LHCN-M2 (cell line): ENCODE measurements at regions not wholly inside any gene's neighbourhood (a gene's known extent, or its start where the extent isn't known, plus 50 kb on each side); places are given as distances from the start of the nearest gene placed in this dataset.
"Not testable (repeated sequence)": the region's sequence is repeated elsewhere in the genome, so short reads cannot be mapped to it uniquely, and the experiment has no call there.

Source experiments
- DNase-seq: peaks from one replicate; pipeline ENCODE4 v3.0.0-alpha.2; 2012; ENCODE audit warnings: low read depth

- no peak for DNase-seq
Measured at GRCh38 chr4:53716471-53717063, 125.3 kb upstream of the LNX1 start.

DNA sequence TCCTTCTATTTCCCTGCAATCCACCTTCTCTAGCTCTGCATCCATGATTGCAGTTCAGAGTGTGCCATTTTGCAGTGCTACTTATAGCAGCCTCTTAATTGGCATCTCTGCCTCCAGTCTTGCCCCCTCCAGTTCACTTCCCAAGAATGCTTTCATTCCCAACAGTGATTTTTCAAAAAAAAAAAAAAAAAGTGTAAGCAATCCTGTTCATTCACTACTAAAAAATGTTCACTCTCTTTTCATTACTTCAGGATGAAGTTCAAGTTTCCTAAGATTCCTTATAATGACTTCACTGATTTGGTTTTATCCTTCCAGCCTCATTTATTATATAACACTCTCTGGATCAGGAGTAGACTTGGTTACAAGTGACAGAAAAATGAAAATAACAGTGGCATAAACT, 124.7 kb upstream of the LNX1 start:
- no peak for DNase-seq

- DNase-seq = peak; percentile 79
Measured at GRCh38 chr4:53714236-53715140, 123.2 kb upstream of the LNX1 start.

GRCh38 chr4:53713767-53714166, 122.5 kb upstream of the LNX1 start:
- DNase-seq = no peak

GRCh38 chr4:53713296-53713695, 122.0 kb upstream of the LNX1 start:
- no peak for DNase-seq

DNA sequence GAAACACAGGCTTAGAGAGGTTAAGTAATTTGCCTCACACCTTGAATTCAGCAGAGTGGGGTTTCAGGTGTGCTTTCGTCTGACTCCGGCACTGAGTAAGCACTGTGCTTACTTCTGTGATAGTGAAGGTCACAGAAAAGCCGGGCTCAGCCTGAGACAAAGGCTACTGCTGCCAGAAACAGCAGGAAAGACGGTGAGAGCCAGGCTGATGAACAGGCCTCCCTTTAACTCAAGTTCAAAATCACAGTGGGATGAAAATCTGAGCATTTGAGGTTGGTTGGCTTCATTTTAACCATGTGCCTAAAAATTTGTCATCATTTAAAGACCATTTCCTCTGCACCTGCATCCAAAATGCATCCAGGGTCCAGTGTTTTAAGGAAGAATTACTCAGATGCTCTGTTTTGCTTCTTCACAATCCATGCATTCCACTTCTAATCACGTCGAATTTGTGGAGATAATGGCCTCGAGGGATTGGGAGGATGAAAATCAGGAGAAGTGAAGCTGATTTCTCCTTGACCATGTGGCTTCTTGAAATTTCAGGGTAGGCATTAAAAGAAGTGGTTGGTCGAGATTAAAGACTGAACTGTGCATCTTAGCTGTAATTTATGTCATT, 121.2 kb upstream of the LNX1 start:
- DNase-seq = no peak

DNA sequence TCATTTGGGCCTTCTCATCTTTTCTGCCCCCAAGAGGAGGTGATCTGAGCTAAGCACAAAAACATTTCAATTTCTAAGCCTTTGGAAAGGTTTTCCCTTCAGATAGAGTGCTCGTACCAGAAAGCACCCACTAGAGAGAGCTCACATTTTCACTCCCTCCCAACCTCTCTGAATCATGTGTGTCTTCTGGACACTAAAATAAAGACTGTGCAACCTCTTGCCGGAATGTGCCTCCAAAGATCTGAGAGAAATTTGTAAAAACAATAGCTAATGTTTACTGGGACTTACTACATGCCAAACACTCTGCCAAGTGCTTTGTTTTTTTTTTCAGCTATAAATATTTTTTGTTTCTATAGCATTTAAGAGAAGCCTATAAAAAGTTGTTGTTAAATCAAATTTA, 120.6 kb upstream of the LNX1 start:
- no peak for DNase-seq

DNA sequence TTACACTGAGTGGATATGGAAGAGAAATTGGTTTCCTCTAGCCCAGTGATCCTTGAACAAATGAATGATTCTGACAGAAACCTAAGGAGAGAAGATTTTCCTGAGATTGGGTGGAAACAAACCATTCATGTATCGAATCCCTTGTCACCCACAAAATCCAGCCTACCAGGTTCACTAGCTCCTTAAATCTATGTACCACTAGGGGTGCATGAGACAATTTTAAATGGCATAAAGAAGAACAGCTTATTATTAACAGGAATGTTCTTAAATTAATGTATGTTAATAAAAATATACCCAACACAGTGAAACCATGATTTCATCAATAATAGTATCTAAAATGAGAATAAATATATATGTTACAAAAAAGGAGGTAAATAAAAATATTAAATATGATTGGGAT, 118.4 kb upstream of the LNX1 start:
- no peak for DNase-seq

DNA sequence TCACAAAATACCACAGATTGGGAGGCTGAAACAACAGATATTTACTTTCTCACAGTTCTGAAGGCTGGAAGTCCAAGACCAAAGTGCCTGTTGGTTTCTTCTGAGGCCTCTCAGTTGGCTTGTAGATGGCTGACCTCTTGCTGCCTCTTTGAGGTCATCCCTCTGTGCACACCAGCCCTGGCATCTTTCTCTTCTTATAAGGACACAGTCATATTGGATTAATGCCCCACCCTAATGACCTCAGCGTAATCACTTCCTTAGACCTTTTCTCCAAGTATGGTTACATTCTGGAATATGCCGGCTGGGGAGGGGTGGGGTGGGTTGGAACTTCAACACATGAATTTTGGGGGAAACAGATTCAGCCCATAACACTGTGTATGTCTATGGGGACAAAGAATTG, 116.2 kb upstream of the LNX1 start:
- DNase-seq = no peak

GRCh38 chr4:53706422-53707032, 115.2 kb upstream of the LNX1 start:
- DNase-seq = peak; percentile 70

DNA sequence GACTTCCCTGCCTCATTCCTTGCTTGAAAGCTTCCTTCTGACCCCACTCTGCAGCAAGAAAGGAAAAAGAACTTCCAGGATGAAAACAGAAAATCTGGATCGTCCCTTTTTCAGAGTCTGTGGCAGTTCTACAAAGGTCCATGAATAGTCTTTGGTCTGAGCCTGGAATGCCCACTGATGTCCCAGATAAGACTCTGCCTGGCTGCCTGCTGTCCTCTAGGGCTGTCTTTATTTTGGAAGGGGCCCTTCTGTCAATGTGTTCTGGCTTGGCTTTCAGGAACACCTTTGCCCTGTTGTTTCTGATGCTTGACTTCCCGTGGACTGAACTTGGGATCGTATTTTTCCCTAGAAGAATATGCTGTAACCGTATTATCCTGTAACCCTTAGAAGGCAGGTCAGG, 114.7 kb upstream of the LNX1 start:
- DNase-seq = no peak

- DNase-seq = no peak
Measured at GRCh38 chr4:53705151-53705764, 114.0 kb upstream of the LNX1 start.

DNA sequence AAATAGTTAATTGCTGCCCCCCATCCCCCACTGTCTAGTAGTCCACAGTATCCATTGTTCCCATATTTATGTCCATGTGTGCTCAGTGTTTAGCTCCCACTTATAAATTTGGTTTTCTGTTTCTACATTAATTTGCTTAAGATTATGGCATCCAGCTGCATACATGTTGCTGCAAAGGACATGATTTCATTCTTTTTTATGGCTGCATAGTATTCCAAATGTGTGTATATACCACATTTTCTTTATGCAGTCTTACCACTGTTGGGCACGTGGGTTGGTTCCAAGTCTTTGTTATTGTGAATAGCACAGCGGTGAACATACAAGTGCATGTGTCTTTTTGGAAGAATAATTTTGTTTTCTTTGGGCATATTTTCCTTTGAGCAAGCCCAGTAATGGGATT, 113.0 kb upstream of the LNX1 start:
- DNase-seq = no peak

- DNase-seq = no peak
Measured at GRCh38 chr4:53703267-53703655, 112.0 kb upstream of the LNX1 start.

- DNase-seq = peak; percentile 73
Measured at GRCh38 chr4:53702334-53703266, 111.3 kb upstream of the LNX1 start.

DNA sequence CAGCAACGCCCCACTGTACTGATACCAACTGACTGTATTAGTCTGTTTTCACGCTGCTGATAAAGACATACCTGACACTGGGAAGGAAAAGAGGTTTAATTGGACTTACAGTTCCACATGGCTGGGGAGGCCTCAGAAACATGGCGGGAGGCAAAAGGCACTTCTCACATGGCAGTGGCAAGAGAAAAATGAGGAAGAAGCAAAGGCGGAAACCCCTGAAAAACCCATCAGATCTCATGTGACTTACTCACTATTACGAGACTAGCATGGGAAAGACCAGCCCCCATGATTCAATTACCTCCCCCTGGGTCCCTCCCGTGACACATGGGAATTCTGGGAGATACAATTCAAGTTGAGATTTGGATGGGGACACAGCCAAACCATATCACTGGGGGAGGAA, 110.0 kb upstream of the LNX1 start:
- not testable (repeated sequence) for DNase-seq

DNA sequence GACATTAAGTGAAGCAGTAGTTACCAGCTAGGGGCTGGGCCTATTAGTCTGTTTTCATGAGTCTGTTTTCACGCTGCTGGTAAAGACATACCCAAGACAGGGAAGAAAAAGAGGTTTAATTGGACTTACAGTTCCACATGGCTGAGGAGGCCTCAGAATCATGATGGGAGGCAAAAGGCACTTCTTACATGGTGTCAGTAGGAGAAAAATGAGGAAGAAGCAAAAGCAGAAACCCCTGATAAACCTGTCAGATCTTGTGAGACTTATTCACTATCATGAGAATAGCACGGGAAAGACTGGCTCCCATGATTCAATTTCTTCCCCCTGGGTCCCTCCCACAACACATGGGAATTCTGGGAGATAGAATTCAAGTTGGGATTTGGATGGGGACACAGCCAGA, 108.0 kb upstream of the LNX1 start:
- not testable (repeated sequence) for DNase-seq

DNA sequence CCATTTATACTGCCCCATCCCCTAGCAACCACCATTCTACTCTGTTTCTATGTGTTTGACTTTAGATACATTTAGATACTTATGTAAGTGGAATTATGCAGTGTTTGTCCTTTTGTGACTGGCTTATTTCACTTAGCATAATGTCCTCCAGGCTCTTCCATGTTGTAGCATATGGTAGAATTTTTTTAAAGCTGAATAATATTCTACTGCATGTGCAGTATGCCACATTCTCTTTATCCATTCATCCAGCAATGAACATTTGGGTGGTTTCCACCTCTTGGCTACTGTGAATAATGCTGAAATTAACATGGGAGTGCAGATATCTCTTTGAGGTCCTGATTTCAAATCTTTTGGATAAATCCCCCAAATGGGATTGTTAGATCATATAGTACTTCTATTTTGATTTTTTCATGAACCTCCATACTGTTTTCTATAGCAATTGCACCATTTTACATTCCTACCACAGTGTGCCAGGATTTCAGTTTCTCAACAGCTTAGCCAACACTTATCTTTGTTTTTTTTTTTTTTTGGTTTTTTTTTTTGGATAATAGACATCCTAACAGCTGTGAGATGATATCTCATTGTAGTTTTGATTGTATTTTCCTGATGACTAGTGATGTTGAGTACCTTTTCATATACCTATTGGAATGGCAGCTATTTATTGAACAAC, 105.9 kb upstream of the LNX1 start:
- no peak for DNase-seq

DNA sequence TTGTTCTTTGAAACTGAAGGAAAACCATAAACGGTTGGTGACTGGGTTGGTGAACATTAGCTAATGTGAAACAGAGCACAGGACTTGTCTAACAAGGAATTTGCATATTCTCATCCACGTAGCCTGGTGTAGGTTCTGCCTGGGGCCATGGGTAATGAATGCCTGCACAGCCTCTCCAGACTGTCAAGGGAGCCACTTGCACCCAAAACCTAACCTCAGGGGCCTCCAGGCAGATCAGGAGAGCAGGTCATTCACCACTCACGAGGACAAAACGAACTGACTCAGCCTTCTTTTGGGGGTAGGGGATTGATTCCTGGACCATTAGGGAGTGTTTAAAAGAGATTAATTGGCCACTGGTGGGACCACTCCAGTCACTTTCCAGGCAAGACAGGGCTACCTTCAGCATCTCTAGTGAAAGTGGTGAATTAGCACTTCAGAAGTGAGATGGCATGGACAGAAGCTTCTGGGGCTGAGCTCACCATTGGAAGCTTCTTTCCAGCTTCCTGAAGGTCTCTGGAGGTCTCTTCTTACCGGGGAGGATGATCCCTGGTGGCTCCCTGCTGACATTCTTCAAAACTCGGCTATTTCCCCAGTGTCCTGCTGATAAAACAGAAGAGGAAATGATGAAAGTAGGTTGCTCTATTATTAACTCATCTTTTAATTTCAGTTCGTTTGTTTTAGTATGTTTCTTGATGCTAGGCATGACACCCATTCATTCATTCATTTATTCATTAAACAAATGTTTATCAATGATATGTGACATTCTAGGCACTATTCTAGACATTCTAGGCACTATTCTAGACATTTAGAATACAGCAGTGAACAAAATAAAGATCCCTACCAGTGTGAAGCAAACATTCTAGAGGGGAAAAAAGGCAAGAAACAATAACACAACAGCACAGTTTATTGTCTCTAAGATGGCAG, 104.5 kb upstream of the LNX1 start:
- no peak for DNase-seq
